Hepatocyte (in vitro differentiated cells): ENCODE measurements at regions not wholly inside any gene's neighbourhood (a gene's known extent, or its start where the extent isn't known, plus 50 kb on each side); places are given as distances from the start of the nearest gene placed in this dataset.

Source experiments
- DNase-seq: peaks from one replicate; pipeline ENCODE4 v3.0.0-alpha.2; 2016; ENCODE audit warnings: low spot score
- H2AFZ ChIP-seq: fragments of 200-600 bp; sonication (generic); 2 replicates; pipeline ENCODE4 v1.6.0; 2016; ENCODE audit warnings: antibody characterized with exemption, mild to moderate bottlenecking
- H3K27ac ChIP-seq: fragments of 200-600 bp; sonication (generic); 2 replicates; pipeline ENCODE4 v1.5.1; 2016; ENCODE audit warnings: mild to moderate bottlenecking
- H3K27me3 ChIP-seq: fragments of 200-600 bp; sonication (generic); 2 replicates; pipeline ENCODE4 v1.6.1; 2016
- H3K36me3 ChIP-seq: fragments of 200-600 bp; sonication (generic); replicated peaks from 2 replicates; pipeline ENCODE4 v1.5.1; 2016; ENCODE audit warnings: low read depth; ENCODE audit not compliant: insufficient read depth
- H3K4me1 ChIP-seq: fragments of 200-600 bp; sonication (generic); 2 replicates; pipeline ENCODE4 v1.5.1; 2016; ENCODE audit warnings: mild to moderate bottlenecking, moderate library complexity; ENCODE audit not compliant: insufficient read depth
- H3K4me2 ChIP-seq: fragments of 200-600 bp; sonication (generic); 2 replicates; pipeline ENCODE4 v1.6.0; 2016
- H3K4me3 ChIP-seq: fragments of 200-600 bp; sonication (generic); 2 replicates; pipeline ENCODE4 v1.5.1; 2016; ENCODE audit warnings: mild to moderate bottlenecking
- H3K79me2 ChIP-seq: fragments of 200-600 bp; sonication (generic); 2 replicates; pipeline ENCODE4 v1.6.0; 2017; ENCODE audit warnings: mild to moderate bottlenecking
- H3K9me2 ChIP-seq: fragments of 200-600 bp; sonication (generic); replicated peaks from 2 replicates; pipeline ENCODE4 v1.6.0; 2017; ENCODE audit warnings: mild to moderate bottlenecking; ENCODE audit not compliant: insufficient read depth
- H3K9me3 ChIP-seq: fragments of 200-600 bp; sonication (generic); 2 replicates; pipeline ENCODE4 v1.5.1; 2016; ENCODE audit warnings: low read depth, mild to moderate bottlenecking
- H4K20me1 ChIP-seq: fragments of 200-600 bp; sonication (generic); 2 replicates; pipeline ENCODE4 v1.6.0; 2016; ENCODE audit warnings: mild to moderate bottlenecking; ENCODE audit not compliant: insufficient read depth, poor library complexity, severe bottlenecking
- CTCF ChIP-seq: fragments of 200-600 bp; sonication (generic); IDR thresholded peaks from 2 replicates; pipeline ENCODE4 v1.5.1; 2016; ENCODE audit warnings: antibody characterized with exemption, mild to moderate bottlenecking; ENCODE audit not compliant: poor library complexity
- EZH2 ChIP-seq: fragments of 200-600 bp; sonication (generic); IDR thresholded peaks from 2 replicates; pipeline ENCODE4 v1.6.1; 2016; ENCODE audit warnings: antibody characterized with exemption, mild to moderate bottlenecking, borderline replicate concordance
- EZH2phosphoT487 ChIP-seq: fragments of 200-600 bp; sonication (generic); IDR thresholded peaks from one replicate; pipeline ENCODE4 v1.6.1; 2018; ENCODE audit warnings: antibody characterized with exemption, mild to moderate bottlenecking, low read depth, moderate library complexity; ENCODE audit not compliant: unreplicated experiment, severe bottlenecking
- WGBS: methylation state at CpG from one replicate; pipeline ENCODE4 v1.1.6; 2016; ENCODE audit warnings: low lambda C conversion rate; ENCODE audit errors: missing lambda C conversion rate; 5-methylcytosine and 5-hydroxymethylcytosine counted together

DNA sequence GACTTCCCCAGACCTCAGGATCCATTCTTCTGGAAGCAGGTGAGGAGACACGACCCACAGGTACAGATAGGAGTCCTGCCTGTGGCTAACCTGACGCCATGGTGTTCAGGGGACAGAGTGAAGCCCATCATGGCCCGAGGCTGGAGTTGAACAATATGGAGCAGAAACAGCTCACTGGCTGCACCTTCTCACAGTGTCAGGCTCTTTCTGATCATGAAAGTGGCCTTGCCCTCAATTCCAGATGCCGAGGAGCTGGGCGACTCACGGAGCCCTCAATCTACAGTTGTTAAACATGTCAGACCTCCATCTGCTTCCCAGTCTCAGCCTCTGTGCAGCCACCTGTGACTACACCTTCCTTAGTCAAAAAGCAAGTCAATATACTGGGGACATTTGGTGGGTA, 110.8 kb upstream of the SMAD3 start:
- no peak for DNase-seq
- no peaks in the 10 kb centered on the region for H3K9me3 ChIP-seq
- no peak overlapping the region for H3K4me3 ChIP-seq
- H3K4me1 ChIP-seq = no peaks in the 10 kb centered on the region
- H4K20me1 ChIP-seq = no peaks in the 10 kb centered on the region
- H3K9me2 ChIP-seq = no peaks in the 10 kb centered on the region
- H3K4me2 ChIP-seq = no peak overlapping the region
- H2AFZ ChIP-seq = no peak overlapping the region
- no peaks in the 10 kb centered on the region for H3K27me3 ChIP-seq
- H3K27ac ChIP-seq = no peak overlapping the region
- no peaks in the 10 kb centered on the region for H3K79me2 ChIP-seq
- WGBS = 79% methylated on average over 6 of the region's 6 CpGs
- TF ChIP-seq CTCF (no peak), EZH2phosphoT487 (no peak), EZH2 (no peak)
- no peaks in the 10 kb centered on the region for H3K36me3 ChIP-seq

DNA sequence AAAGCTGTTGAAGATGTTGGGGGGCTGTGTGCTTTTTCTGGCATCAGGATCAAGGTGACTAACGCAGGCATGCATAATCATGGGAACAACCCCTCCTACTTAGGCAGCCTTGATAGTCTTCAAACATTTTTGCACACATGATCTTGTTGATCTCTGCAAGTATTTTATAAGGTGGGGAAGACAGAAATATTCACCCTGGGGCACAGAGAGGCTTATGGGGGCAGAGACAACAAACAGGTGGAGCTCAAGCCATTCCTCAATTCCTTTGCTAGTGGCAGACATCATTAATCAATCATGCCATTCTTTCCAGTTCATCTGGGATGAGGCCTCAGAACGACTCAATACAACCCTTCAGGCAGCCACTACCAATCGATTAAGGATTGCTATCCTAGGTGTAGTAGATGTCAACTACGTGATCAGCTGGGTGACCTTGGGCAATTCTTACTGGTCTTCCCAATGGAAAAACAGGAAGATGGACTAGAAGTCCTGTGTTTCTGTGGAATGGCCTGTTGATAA, 110.3 kb upstream of the SMAD3 start:
- no peaks in the 10 kb centered on the region for H4K20me1 ChIP-seq
- H3K9me3 ChIP-seq = no peaks in the 10 kb centered on the region
- no peaks in the 10 kb centered on the region for H3K4me1 ChIP-seq
- no peak for DNase-seq
- 66% methylated on average over 4 of the region's 4 CpGs for WGBS
- no peak overlapping the region for H2AFZ ChIP-seq
- no peaks in the 10 kb centered on the region for H3K36me3 ChIP-seq
- H3K27ac ChIP-seq = no peak overlapping the region
- TF ChIP-seq EZH2 = no peak
- TF ChIP-seq CTCF = no peak
- TF ChIP-seq EZH2phosphoT487 = no peak
- H3K4me2 ChIP-seq = no peak overlapping the region
- H3K4me3 ChIP-seq = no peak overlapping the region
- H3K9me2 ChIP-seq = no peaks in the 10 kb centered on the region
- H3K79me2 ChIP-seq = no peaks in the 10 kb centered on the region
- H3K27me3 ChIP-seq = no peaks in the 10 kb centered on the region

DNA sequence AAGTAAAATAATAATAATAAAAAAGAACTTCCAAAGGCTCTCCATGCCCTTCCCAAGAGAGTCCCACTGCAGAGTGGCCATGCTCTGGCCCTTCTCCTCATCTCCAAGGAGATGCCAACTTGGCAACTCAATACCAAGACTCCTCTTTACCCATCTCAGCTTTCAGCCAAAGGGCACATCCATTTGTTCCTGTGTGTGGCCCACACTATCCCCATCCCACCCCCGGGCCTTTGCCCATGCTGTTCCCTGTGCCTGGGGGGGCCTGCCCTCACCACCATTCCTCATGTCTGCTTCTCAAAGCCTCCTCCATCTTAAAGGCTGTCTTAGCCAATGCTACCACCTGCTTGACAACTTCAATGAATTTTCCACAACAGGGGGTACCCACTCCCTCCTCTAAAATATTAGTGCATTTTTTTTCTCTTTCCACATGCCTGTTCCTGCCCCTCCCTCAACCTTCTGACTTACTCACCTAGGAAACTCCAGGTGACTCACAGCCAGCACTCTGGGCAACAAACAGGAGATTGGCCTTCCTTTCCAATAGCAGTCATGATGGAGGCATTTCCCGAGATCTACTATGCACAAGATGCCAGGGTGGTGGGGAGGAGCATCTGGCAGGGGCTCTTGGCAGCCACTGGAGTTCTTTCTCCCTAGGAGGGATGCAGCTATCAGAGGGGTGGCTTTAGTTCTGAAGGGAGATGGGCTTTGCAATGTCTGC, 109.4 kb upstream of the SMAD3 start:
- no peak overlapping the region for H3K27ac ChIP-seq
- WGBS = 79% methylated on average over 2 of the region's 2 CpGs
- H3K4me2 ChIP-seq = no peak overlapping the region
- DNase-seq = no peak
- no peaks in the 10 kb centered on the region for H3K27me3 ChIP-seq
- H3K79me2 ChIP-seq = no peaks in the 10 kb centered on the region
- no peaks in the 10 kb centered on the region for H3K36me3 ChIP-seq
- H3K9me3 ChIP-seq = no peaks in the 10 kb centered on the region
- H4K20me1 ChIP-seq = no peaks in the 10 kb centered on the region
- H3K4me3 ChIP-seq = no peak overlapping the region
- H2AFZ ChIP-seq = no peak overlapping the region
- no peak for TF ChIP-seq CTCF
- TF ChIP-seq EZH2 = no peak
- TF ChIP-seq EZH2phosphoT487 = no peak
- no peaks in the 10 kb centered on the region for H3K9me2 ChIP-seq
- H3K4me1 ChIP-seq = no peaks in the 10 kb centered on the region
